NCI-H345 treated with DMSO at 0.1 percent for 48 hours (cell line): ENCODE measurements at regions not wholly inside any gene's neighbourhood (a gene's known extent, or its start where the extent isn't known, plus 50 kb on each side); places are given as distances from the start of the nearest gene placed in this dataset.
"Not testable (repeated sequence)": the region's sequence is repeated elsewhere in the genome, so short reads cannot be mapped to it uniquely, and the experiment has no call there.

Experiments
- DNase-seq: peaks from one replicate; lab custom pipeline; 2025; ENCODE audit not compliant: unreplicated experiment; lab: John Stamatoyannopoulos, UW

DNA sequence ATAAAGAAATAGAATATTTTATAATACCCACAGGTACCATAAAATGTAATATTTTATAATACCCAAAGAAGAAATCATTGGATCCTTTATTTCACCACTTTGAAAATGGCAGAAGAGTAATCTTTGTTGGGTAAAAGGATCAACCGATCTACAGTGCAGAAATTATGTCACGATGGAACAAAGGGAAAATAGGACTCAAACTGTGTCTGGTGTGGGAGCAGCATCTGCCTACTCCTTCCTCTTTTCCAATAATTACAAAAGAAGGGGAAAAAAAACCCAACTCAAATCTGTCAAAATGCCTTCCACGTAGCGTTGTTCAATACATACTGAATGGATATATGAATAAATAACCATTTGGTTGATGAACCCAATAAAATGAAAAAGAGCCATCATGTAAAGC is 492.6 kb upstream of the TBL1XR1 start:
- no peak for DNase-seq

DNA sequence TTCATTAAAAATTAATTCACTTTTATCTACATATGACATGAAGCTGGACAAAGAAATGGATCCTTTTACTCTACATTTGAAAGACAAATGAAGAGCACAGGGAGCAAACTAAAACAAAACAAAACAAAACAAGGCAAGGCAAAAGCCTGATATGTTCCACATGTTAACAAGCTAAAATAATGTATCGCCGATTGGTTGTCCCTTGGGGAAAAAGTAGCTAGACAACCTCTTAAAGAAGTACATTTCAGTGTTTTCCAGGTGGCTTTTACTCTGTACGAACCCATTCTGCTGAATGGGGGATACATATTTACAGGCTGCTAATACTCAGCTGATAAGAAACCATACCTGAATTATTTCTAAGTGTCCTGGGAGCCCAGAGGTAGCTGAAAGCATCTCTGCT is 493.0 kb upstream of the TBL1XR1 start:
- DNase-seq: no peak

DNA sequence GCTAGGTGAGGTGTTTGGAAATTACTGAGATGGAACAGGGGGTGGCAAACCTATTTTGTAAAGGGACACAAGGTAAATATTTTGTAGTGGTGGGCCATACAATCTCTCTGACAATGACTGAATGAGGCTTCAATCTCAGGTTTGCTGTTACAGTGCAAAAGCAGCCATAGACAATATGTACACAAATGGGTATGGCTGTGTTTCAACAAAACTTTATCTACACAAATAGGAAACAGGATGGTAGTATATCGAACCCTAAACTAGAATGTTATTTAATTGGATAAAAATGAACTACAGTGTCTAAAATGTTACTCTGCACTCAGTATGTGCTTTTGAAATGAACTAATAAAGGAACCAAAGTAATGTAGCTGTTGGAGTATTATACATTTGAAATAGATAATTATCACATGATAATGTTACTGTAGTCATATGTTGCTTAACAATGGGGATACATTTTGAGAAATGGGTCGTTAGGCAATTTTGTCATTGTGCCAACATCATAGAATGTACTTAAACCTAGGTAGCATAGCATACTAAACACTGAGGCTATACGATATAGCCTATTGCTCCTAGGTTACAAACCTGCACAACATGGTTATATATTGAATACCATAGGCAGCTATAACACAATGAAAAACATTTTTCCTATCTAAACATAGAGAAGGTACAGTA is 495.2 kb upstream of the TBL1XR1 start:
- no peak for DNase-seq

DNA sequence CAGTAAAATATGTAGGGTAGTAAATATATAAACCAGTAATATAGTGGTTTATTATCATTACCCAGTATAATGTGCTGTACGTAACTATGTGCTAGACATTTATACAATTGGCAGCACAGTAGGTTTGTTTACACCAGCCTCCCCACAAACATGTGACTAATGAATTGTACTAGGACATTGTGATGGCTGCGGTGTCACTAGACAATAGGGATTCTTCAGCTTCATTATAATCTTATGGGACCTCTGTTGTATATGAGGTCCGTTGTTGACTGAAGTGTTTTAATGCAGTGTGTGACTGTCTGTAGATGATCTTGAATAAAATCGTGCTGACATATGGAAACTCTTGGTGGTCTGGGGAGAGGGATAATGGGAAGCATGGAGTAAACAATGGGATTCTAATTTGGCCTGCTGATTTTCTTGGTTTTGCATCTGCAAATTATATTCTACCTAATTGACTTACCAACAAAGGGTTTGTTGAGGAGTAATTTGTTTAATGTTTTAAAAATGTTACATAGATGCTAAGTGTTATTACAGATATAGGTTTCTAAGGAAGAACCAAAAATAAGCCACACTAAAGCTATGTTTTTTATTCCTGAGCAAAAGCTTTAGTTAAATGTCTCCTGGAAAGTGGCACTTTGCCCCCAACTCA is 496.5 kb upstream of the TBL1XR1 start:
- DNase-seq: no peak

DNA sequence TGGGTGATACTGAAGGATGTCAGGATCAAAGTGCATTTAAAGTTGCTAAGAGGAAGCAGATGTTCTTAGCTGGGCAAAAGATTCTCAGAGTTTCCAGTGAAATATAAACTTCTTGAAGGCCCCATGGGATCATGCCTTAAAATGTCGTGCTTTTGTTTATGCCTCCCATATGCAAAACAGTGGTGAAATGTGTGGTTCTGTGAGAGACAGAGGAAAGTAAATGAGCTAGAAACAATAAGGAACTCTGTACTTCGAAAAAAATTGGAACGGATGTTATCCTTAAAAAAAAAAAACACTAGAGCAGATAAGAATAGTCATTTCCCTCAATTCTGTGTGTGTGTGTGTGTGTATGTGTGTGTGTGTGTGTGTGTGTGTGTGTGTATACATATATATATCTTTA is 497.0 kb upstream of the TBL1XR1 start:
- no peak for DNase-seq

DNA sequence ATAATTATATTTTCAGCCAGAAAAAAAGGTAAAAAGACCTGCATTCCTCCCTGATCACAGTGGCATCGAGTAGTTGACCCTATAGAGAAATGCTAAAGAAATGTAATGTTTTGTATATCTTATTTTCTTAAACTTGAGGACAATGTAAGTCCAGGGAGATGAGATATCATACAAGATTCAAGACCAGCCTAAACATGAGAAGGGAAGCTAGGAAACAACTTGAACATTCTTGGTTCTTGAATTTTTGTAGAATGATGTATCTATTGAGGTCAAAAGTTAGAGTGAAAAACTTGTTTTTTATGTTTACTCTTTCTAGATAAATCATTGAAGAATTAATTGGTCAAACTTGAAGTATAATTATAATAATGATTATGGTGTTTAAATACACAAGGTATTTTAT is 497.7 kb upstream of the TBL1XR1 start:
- DNase-seq: no peak

DNA sequence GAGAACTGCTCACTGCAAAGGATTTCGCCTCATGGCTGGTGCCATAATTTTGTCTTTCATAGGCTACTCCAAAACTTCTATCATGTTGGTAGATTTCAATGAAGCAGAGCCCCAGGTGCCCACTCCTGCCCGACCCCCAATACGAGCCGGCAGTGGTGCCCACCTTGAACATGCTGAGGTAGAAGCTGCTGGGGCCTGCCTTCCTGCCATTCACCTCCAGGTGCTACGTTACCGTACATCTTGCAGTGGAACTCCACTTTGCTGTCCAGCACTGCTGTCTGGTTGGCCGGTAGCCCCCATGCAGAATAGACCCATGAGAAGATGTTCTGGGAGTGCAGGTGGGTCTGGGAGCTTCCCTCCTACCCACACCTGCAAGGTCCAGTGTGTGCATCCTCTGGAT is 502.8 kb upstream of the TBL1XR1 start:
- no peak for DNase-seq

DNA sequence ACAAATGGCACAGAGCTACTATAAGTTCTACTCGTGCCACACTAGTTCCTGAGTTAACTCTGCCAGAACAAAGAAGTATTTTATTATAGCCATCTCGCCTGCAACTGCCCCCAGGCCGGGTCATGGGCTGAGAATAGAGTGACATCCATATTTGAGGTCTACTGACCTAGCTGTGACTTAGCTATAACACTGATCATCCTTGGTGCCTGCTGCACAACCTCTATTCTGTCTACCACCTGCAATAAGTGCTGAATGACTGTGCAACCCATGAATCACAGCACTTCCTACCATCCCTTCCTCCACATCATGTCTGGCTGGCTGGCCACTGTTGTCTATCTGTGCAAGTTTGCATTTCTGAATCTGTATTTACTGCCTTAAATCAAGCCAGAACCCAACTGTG is 506.5 kb upstream of the TBL1XR1 start:
- DNase-seq: no peak

DNA sequence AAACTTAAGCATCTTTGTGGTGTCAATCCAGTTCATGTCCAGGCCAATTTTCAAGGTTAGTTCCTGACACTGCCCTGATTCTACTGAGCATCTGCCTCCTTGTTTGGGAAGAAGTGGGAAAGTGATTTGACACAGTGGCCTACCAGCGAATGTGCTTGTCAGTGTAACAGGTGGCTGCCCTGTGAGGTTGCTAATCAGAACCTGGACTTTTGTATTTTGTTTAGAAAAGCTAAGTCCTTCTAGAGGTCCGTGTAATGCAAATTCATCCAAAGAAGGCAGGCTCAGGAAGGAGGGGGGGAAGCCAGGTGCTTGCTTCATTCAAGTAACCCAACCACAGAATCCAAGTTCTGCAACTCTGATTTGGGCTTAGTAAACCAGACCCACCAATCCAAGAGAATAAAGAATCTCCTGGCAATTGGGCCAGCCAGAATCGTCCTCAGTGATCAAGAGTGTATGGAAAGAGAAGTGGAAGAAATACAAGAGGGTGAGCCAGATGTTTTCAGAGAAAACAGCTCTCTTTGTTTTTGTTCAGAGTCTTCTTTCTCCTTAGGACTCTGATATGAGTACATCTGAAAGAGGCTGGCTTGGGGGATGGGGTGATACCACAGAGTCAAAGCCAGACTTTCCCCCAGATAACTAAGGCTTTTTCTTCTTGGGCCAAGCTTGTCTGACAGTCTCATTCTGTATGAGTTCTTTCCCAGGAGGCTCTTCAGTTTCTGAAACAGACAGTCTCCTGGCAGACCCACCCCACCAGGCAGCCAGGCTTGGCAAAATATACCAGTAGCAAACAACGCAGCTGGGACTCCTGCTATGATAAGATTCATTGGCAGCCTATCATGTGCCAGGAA is 508.9 kb upstream of the TBL1XR1 start:
- no peak for DNase-seq

DNA sequence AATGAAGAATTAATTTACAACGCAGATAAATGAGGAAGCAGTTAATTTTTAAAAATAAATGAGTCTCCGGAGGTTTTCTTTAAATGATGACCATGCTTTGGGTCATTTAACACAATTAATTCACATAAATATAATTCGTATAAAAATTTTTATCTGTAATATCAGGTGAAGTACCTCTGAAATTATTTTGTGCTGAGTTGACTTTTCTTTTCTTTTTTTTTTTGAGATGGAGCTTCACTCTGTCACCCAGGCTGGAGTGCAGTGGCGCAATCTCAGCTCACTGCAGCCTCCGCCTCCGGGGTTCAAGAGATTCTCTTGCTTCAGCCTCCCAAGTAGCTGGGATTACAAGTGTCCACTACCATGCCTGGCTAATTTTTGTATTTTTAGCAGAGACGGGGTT is 512.2 kb upstream of the TBL1XR1 start:
- DNase-seq: not testable (repeated sequence)

DNA sequence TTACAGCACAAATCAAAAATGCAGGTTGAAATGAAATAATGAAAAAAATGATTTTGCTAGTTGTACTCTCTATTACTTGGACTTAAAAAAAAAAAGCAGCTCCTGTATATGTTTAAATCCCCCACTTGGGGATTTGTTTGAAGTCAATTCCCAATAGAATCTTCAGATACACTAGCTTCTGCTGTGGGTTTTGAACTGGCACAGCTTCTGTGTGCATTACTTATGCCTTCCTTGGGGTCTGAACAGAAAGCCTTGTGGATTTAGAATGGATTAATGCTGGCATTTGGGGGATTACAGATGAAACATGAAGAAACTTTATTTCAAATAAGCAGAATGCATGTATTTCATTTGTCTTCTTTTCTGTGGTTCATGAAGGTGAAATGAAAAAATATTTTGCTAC is 513.2 kb upstream of the TBL1XR1 start:
- no peak for DNase-seq

DNA sequence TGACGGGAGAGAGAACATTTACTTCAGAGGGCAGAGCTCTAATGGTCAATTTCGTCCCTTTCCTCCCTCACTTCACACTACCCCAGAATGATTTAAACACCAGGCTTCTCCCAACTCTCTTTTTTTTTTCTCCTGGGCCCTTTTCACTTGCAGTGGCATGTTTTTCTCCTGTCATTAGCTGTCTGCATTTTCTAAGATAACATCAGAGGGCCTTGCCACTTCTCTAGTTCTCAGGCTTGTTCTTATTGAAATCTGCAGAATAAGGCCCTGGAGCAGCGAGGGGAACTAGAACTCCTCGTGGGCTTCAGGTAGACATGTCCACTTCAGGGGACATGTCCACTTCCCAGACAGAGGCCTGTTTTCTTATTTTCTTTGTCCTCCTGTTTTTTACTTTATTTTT is 514.4 kb upstream of the TBL1XR1 start:
- no peak for DNase-seq

DNA sequence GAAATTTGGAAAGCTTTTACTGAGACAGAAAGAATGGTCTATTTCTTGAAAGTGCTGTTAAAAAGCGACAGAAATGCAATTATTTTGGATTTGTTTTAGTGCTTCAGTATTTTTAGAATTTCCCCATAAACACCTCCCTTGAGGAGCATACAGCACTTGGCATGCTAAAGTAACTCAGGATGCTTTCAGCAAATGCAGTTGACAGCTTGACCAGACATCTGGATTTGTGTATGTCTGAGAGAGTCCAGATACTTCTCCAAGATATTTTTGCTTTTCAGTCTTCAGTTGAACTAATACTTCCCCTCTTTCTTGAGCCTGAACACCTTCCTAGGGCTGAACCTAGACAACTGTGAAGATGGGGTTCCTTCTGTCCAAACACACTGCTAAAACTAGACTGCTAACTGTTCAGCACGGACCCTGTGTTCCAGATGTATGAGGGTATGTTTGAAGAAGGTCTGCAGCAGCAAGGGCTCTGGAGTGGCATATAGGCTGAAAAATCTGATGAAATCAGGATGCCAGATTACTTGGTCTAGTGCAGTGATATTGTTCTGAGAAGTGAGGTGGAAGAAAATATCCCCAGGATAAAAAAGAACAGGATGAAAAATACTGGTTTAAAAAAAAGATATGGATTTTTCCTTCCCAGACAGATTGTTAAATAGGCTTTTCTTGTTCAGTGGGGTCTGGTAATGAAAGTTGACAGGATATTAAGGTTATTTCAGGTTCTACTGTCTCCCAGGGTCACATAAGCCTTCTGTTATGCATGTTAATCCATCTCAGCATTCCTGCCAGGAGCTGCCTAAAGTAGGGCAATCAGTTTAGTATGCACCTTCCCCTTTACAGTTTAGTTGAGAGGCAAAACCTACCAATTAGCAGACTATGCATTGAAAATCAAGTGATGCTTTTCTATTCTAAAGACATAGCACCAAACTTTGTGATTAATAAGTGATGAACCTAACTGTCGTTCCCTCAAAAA is 516.9 kb upstream of the TBL1XR1 start:
- no peak for DNase-seq

DNA sequence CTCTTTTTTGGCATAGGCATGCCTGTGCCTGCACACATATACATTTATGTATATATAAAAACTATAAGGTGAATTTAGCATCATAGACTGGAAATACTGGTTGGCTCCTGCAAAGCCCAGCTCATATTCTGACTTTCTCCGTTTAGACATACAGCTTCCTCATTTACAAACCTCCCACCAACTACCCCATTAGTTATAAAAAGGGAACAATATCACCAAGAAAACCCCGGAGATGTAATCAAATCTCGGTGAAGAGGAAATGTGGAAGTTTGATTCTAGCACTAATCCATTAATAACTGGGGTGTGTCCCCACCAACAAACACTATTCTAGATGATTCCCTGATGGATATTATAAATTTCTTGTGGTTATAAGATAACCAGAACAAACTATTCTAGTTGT is 517.7 kb upstream of the TBL1XR1 start:
- DNase-seq: no peak

DNA sequence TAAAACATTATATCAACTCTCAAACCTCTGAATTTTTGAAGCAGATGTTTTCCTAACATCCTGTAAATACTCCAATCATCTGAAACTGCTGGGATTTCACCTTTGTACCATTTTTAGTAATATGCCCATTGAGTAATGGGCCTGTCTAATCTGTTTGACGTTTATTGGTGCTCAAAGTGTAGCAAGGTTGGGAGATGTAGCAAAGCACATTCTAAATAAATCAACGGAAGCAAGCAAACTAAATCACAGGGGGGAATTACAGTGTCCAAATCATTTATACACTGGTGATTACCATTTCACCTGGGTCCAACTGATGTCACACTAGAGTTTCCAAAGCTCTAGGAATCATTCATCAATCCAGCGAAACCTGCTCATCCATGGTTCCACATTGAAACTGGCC is 518.7 kb upstream of the TBL1XR1 start:
- no peak for DNase-seq

DNA sequence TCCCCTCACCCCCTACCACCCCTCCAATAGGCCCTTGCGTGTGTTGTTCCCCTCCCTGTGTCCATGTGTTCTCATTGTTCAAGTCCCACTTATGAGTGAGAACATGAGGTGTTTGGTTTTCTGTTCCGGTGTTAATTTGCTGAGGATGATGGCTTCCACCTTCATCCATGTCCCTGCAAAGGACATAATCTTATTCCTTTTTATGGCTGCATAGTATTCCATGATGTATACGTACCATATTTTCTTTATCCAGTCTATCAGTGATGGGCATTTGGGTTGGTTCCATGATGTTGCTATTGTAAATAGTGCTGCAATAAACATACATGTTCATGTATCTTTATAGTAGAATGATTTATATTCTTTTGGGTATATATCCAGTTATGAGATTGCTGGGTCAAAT is 523.6 kb upstream of the TBL1XR1 start:
- not testable (repeated sequence) for DNase-seq

DNA sequence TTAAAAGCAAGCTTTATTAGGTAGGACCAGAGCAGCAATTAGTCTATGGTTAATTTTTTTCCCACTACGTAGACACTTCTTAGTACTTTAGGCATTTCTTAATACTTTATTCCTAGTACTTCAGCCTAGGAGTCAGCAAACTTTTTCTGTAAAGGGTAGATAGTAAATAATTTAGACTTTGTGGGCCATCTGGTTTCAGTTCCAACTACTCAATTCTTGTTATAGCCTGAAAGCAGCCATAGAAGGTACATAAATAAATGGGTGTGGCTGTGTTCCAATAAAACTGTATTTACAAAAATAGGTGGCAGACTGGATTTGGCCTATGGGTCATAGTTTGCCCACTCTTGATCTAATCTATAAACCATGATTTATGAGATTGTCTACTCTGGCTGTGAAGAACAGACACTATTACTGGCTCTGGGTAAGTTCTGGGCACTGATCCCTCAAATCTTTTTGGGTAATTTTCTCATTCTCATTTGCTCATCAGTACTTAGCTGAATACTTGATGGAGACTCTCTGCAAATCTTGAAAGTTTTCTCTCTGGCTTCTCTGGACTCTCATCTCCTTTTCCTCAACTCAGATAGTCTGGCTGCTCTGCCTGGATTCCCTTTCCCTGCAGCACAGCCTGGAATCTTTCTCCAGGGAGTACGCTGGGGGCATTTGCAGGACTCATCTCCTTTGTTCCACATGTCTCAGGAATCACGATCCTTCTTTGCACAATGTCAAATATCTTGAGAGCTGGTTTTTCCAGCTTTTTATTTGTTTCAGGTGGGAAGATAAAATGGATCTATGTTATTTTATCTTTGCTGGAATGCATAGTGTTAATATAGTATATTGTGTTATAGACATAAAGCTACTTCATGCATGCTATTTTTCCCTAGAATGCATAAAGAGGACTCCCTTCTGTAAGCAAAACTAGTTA is 524.8 kb upstream of the TBL1XR1 start:
- DNase-seq: no peak

DNA sequence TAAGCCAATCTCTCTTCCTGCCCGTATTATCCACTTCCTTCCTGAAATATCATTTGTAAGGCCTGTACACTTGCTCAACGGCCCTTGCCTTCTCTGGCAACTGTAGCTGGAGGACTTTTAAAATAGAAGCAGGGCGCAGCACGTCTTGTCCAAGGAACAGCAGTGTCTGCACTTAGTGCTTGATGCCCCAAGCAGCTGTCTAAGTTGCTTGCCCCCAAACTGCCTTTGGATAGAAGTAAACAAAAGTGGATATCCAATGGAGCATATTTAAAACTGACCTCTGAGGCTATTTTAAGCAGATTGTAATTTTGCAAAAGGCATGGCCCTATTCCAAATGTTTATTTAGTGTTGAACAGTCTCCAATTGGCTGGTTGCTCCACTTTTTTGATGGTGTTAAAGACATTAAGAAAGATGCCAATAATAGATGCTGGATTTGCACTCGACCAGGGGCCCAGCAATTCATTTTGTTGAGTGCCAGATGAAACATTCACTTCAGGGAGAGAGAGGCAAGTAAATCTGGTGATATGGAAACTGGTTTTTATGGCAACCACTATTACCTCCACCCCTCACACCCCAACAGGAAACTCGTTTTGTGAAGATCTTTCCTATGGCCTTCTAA is 526.8 kb upstream of the TBL1XR1 start:
- DNase-seq: peak; percentile 11

DNA sequence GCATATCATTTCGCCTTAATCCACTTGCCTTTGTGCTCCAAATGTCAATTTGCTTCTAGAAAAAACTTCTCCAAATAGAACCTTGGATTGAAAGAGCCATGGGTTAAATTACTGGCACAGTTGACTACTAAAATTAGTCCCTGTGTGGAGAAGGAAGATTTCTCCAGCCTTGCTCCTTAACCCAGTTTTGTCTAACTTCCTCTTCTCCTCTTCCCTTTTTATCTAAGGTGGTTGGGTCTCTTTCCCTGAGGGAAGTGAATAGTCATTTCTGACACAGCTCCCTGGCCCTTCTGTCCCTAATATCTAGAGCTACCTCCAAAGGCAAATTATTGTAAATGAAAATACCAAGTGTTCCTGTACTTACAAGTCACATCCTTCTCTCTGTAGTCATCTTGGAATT is 527.9 kb upstream of the TBL1XR1 start:
- DNase-seq: no peak

DNA sequence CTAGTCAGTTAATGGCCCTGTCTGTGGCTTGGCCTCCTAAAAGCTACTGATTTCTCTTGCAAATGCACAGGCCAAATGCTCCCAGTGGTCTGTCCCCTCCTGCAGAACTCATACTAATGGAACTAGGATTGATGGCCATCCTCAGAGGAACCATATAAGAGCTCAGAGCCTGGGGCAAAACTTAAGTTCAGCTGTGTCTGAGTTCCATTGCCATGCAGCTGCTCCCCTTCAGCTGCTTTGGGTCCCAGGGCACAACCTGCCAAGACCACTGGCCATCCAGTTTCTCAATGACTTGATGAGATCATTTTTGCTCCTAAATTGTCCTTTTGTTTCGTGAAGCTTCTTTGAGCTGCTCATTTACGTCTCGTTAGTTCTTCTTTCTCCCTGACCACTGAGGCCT is 529.5 kb upstream of the TBL1XR1 start:
- no peak for DNase-seq
